GM12878 (cell line): ENCODE measurements at regions not wholly inside any gene's neighbourhood (a gene's known extent, or its start where the extent isn't known, plus 50 kb on each side); places are given as distances from the start of the nearest gene placed in this dataset.

Experiments used
- ATAC-seq: fragments of 200-7000 bp; cut with Tn5 transposase; 3 replicates; pipeline ENCODE4 v1.9.1; 2020; ENCODE audit warnings: mild to moderate bottlenecking, moderate library complexity
- BruUV-seq: library from RNA; stranded (reverse); fragments of 400-500 nt; replicated peaks from 2 replicates; lab custom pipeline; 2021; lab: Mats Ljungman, UMichigan
- CTCF ChIA-PET: fragments of 300-600 bp; sonication (Branson Sonifier 250); formaldehyde crosslinking; extraction: SDS; loops from one replicate; lab custom pipeline; 2021; ENCODE audit warnings: inconsistent platforms; lab: Yijun Ruan, JAX
- POLR2A ChIA-PET: fragments of 350-600 bp; formaldehyde crosslinking; extraction: SDS; loops from one replicate; lab custom pipeline; 2021; ENCODE audit warnings: inconsistent platforms; lab: Charles Lee
- RAD21 ChIA-PET: fragments of 300-600 bp; sonication (Branson Sonifier 250); formaldehyde crosslinking; loops from one replicate; lab custom pipeline; 2023; ENCODE audit warnings: antibody characterized with exemption; ENCODE audit not compliant: unreplicated experiment; lab: Charles Lee
- SMC1A ChIA-PET: fragments of 300-600 bp; sonication (Branson Sonifier 250); formaldehyde crosslinking; loops from one replicate; lab custom pipeline; 2023; ENCODE audit not compliant: unreplicated experiment, uncharacterized antibody; lab: Charles Lee
- DNase-seq: peaks from one replicate; pipeline ENCODE4 v3.0.0-alpha.2; 2011; ENCODE audit warnings: low read depth, low spot score
- FAIRE-seq: peaks from 3 replicates; lab custom pipeline; 2011; peaks lifted over from hg19 to GRCh38; lab: Jason Lieb, UNC
- H2AFZ ChIP-seq: 2 replicates; pipeline ENCODE4 v1.6.0; 2011; ENCODE audit warnings: low read depth, low read length, control low read depth; ENCODE audit not compliant: control insufficient read depth
- H3K27ac ChIP-seq: 2 replicates; pipeline ENCODE4 v1.5.1; 2011; ENCODE audit warnings: control low read depth; ENCODE audit not compliant: control insufficient read depth, insufficient read depth
- H3K27me3 ChIP-seq, 2 experiments: replicated peaks in 1 of 2; 2 replicates each; pipeline versions ENCODE4 v1.6.0 to v1.6.1; 2011; ENCODE audit warnings: low read length in 1 of 2; ENCODE audit not compliant: control insufficient read depth in 2 of 2, insufficient read depth in 2 of 2
- H3K36me3 ChIP-seq, 2 experiments: 2 replicates each; pipeline ENCODE4 v1.5.1; 2011; ENCODE audit warnings: low read length in 1 of 2; ENCODE audit not compliant: control insufficient read depth in 2 of 2, insufficient read depth in 2 of 2
- H3K4me1 ChIP-seq: 2 replicates; pipeline ENCODE4 v1.6.1; 2011; ENCODE audit warnings: mild to moderate bottlenecking, low read length, moderate library complexity, mixed read lengths; ENCODE audit not compliant: control insufficient read depth, insufficient read depth
- H3K4me2 ChIP-seq: 2 replicates; pipeline ENCODE4 v1.6.0; 2011; ENCODE audit warnings: control low read depth; ENCODE audit not compliant: control insufficient read depth, insufficient read depth
- H3K4me3 ChIP-seq: fragments of 200-600 bp; sonication (generic); 2 replicates; pipeline ENCODE4 v1.5.1; 2016
- H3K79me2 ChIP-seq: 2 replicates; pipeline ENCODE4 v1.6.0; 2011; ENCODE audit warnings: low read length; ENCODE audit not compliant: control insufficient read depth, insufficient read depth
- H3K9ac ChIP-seq: 2 replicates; pipeline ENCODE4 v1.8.0; 2011; ENCODE audit warnings: low read length, control low read depth, mixed read lengths; ENCODE audit not compliant: control insufficient read depth, insufficient read depth
- H3K9me3 ChIP-seq: replicated peaks from 3 replicates; pipeline ENCODE4 v1.5.1; 2011; ENCODE audit warnings: mild to moderate bottlenecking, low read length; ENCODE audit not compliant: control insufficient read depth, insufficient read depth
- H4K20me1 ChIP-seq: 2 replicates; pipeline ENCODE4 v1.6.0; 2011; ENCODE audit not compliant: control insufficient read depth, insufficient read depth
- EP300 ChIP-seq, 2 experiments: fragments of 150-350 bp in 1 of 2; IDR thresholded peaks; 2 replicates each; pipeline ENCODE4 v1.6.1; 2011 to 2012; ENCODE audit warnings: low read depth in 2 of 2, low read length in 2 of 2, borderline replicate concordance in 1 of 2, improper control_type of control experiment in 1 of 2, inconsistent platforms in 1 of 2; ENCODE audit not compliant: control insufficient read depth in 1 of 2
- GABPA ChIP-seq: IDR thresholded peaks from 2 replicates; pipeline ENCODE4 v1.6.1; 2014; ENCODE audit warnings: antibody characterized with exemption, low read depth, mild to moderate bottlenecking, inconsistent platforms
- MEF2A ChIP-seq: IDR thresholded peaks from 2 replicates; pipeline ENCODE4 v1.6.1; 2011; ENCODE audit warnings: low read depth, mild to moderate bottlenecking, low read length, moderate library complexity; ENCODE audit not compliant: insufficient read depth
- NR2C2 ChIP-seq: IDR thresholded peaks from 2 replicates; pipeline ENCODE4 v1.6.1; 2011; ENCODE audit warnings: borderline replicate concordance, low read depth; ENCODE audit not compliant: control insufficient read depth, insufficient read length
- WGBS: methylation state at CpG from one replicate; pipeline ENCODE4 v1.1.6; 2016; ENCODE audit warnings: low lambda C conversion rate; ENCODE audit not compliant: insufficient replicate concordance, insufficient coverage; ENCODE audit errors: missing lambda C conversion rate; 5-methylcytosine and 5-hydroxymethylcytosine counted together
- in situ Hi-C: fragments of 300-500 bp; cut with MboI; formaldehyde crosslinking; loops from 9 replicates; pipeline ENCODE4 v1.14.3; 2018; ENCODE audit warnings: mixed read lengths
- intact Hi-C: fragments of 100-400 bp; cut with micrococcal nuclease; formaldehyde crosslinking; loops from one replicate; pipeline ENCODE4 v1.14.2; 2022; ENCODE audit not compliant: unreplicated experiment
- TF ChIP-seq, protein P1 (sequence below): fragments of 450-650 bp; IDR thresholded peaks from 2 replicates; pipeline ENCODE4 v1.6.1; 2016; ENCODE audit warnings: mild to moderate bottlenecking, moderate library complexity, borderline replicate concordance
- TF ChIP-seq, protein P2 (sequence below): fragments of 450-650 bp; IDR thresholded peaks from 2 replicates; pipeline ENCODE4 v1.6.1; 2017; ENCODE audit warnings: mild to moderate bottlenecking
- TF ChIP-seq, protein P3 (sequence below): fragments of 450-650 bp; formaldehyde crosslinking; IDR thresholded peaks from 2 replicates; pipeline ENCODE4 v1.4.0; 2022; ENCODE audit warnings: mild to moderate bottlenecking, moderate library complexity
- TF ChIP-seq, protein P4 (sequence below): IDR thresholded peaks from 2 replicates; pipeline ENCODE4 v1.6.1; 2011; ENCODE audit warnings: borderline replicate concordance, low read depth, mild to moderate bottlenecking, moderate library complexity, mixed read lengths, low read length; ENCODE audit not compliant: insufficient read depth; ENCODE audit errors: extremely low read length

DNA sequence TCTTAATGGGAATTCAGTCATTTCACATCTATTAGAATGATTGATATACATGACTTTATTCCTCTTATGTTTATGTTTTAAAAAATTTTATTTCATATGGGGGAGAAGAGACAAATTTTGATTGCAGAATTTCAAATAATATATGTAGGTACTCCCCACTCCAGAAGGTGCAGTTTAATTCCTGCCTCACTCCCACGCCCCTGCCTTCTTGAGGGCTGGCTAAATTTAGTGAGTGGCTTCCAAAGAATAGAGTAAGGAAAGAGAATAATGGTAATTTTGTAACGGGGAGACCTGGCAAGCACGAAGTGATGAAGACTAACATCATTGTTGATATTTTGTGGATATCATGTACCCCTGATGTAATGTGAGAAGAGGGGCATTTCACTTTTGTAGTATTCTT is 94.7 kb upstream of the FAM78B start (continued):
- TF ChIP-seq GABPA (no peak), MEF2A (no peak)
- TF ChIP-seq, protein P1, sequence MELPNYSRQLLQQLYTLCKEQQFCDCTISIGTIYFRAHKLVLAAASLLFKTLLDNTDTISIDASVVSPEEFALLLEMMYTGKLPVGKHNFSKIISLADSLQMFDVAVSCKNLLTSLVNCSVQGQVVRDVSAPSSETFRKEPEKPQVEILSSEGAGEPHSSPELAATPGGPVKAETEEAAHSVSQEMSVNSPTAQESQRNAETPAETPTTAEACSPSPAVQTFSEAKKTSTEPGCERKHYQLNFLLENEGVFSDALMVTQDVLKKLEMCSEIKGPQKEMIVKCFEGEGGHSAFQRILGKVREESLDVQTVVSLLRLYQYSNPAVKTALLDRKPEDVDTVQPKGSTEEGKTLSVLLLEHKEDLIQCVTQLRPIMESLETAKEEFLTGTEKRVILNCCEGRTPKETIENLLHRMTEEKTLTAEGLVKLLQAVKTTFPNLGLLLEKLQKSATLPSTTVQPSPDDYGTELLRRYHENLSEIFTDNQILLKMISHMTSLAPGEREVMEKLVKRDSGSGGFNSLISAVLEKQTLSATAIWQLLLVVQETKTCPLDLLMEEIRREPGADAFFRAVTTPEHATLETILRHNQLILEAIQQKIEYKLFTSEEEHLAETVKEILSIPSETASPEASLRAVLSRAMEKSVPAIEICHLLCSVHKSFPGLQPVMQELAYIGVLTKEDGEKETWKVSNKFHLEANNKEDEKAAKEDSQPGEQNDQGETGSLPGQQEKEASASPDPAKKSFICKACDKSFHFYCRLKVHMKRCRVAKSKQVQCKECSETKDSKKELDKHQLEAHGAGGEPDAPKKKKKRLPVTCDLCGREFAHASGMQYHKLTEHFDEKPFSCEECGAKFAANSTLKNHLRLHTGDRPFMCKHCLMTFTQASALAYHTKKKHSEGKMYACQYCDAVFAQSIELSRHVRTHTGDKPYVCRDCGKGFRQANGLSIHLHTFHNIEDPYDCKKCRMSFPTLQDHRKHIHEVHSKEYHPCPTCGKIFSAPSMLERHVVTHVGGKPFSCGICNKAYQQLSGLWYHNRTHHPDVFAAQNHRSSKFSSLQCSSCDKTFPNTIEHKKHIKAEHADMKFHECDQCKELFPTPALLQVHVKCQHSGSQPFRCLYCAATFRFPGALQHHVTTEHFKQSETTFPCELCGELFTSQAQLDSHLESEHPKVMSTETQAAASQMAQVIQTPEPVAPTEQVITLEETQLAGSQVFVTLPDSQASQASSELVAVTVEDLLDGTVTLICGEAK: no peak
- TF ChIP-seq, protein P2, sequence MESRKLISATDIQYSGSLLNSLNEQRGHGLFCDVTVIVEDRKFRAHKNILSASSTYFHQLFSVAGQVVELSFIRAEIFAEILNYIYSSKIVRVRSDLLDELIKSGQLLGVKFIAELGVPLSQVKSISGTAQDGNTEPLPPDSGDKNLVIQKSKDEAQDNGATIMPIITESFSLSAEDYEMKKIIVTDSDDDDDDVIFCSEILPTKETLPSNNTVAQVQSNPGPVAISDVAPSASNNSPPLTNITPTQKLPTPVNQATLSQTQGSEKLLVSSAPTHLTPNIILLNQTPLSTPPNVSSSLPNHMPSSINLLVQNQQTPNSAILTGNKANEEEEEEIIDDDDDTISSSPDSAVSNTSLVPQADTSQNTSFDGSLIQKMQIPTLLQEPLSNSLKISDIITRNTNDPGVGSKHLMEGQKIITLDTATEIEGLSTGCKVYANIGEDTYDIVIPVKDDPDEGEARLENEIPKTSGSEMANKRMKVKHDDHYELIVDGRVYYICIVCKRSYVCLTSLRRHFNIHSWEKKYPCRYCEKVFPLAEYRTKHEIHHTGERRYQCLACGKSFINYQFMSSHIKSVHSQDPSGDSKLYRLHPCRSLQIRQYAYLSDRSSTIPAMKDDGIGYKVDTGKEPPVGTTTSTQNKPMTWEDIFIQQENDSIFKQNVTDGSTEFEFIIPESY: no peak
- TF ChIP-seq, all 136 proteins: peak for 0

DNA sequence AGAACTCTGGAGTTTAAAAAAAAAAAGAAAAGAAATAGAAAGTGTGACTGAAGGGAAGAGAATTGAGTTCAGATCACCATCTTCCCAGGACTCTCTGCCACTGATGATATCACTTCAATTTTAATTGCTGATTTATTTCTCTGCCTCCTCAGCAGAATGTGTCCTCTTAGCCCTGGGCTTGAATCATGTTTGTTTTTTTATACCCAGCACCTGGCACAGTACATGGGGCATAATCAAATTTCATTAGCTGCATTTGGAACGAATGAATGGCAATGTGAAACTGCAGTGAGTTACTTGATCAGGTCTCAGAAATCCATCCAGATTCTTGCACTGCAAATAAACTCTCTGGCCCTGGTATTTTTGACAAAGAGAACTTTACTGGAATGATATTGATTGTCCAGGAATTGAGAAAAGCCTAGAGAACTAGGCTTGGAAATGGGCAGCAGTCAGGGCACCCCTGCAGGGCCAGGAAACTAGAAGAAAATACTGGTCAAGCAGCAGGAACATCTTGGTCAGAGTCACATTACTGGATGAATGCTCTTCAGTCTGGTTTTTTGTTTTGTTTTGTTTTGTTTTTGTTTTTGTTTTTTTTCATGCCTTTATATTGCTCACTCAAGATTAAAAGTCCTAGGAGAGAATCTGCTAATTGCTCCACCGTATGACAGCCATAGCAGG is 103.8 kb upstream of the FAM78B start:
- Histone ChIP-seq H3K4me1 (no peaks in the 10 kb centered on the region), H3K9ac (no peak overlapping the region), H3K79me2 (no peaks in the 10 kb centered on the region), H2AFZ (no peak overlapping the region), H4K20me1 (no peaks in the 10 kb centered on the region), H3K27ac (no peak overlapping the region)
- in situ Hi-C loops: no loop called here
- no TSS peak for BruUV-seq
- ATAC-seq: no peak
- TF ChIP-seq EP300 (IDR thresholded peaks at IDR 0.05; ENCODE audit: borderline replicate concordance in 1 of 2, control insufficient read depth in 1 of 2, low read depth in 2 of 2, low read length in 2 of 2) (no peak), NR2C2 (no peak)
- TF ChIP-seq, protein P3, sequence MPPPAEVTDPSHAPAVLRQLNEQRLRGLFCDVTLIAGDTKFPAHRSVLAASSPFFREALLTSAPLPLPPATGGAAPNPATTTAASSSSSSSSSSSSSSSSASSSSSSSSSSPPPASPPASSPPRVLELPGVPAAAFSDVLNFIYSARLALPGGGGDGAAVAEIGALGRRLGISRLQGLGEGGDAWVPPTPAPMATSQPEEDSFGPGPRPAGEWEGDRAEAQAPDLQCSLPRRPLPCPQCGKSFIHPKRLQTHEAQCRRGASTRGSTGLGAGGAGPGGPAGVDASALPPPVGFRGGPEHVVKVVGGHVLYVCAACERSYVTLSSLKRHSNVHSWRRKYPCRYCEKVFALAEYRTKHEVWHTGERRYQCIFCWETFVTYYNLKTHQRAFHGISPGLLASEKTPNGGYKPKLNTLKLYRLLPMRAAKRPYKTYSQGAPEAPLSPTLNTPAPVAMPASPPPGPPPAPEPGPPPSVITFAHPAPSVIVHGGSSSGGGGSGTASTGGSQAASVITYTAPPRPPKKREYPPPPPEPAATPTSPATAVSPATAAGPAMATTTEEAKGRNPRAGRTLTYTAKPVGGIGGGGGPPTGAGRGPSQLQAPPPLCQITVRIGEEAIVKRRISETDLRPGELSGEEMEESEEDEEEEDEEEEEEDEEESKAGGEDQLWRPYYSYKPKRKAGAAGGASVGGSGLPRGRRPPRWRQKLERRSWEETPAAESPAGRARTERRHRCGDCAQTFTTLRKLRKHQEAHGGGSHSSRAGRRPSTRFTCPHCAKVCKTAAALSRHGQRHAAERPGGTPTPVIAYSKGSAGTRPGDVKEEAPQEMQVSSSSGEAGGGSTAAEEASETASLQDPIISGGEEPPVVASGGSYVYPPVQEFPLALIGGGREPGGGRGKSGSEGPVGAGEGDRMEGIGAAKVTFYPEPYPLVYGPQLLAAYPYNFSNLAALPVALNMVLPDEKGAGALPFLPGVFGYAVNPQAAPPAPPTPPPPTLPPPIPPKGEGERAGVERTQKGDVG (CRISPR knock-in tag): no peak
- TF ChIP-seq, protein P4, sequence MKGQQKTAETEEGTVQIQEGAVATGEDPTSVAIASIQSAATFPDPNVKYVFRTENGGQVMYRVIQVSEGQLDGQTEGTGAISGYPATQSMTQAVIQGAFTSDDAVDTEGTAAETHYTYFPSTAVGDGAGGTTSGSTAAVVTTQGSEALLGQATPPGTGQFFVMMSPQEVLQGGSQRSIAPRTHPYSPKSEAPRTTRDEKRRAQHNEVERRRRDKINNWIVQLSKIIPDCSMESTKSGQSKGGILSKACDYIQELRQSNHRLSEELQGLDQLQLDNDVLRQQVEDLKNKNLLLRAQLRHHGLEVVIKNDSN: no peak
- TF ChIP-seq, all 136 proteins: peak for 0
- Histone ChIP-seq H3K4me2 (no peak overlapping the region), H3K4me3 (no peak overlapping the region), H3K36me3 (no peaks in the 10 kb centered on the region), H3K9me3 (no peaks in the 10 kb centered on the region; the same call in 2 of the 3 replicates), H3K27me3 (no peaks in the 10 kb centered on the region)
- DNase-seq (no peak), FAIRE-seq (no peak)
- intact Hi-C loops: no loop called here
- WGBS: 53% methylated on average over 2 of the region's 2 CpGs
- ChIA-PET SMC1A (interaction anchor here (0.8 kb wide), 1 partner anchor 10 kb away, joined by 3 read pairs; no protein-coding TSS in a partner anchor), RAD21 (no interaction called here), CTCF (no interaction called here), POLR2A (no interaction called here)
